PFSK-1 (cell line): ENCODE measurements at regions not wholly inside any gene's neighbourhood (a gene's known extent, or its start where the extent isn't known, plus 50 kb on each side); places are given as distances from the start of the nearest gene placed in this dataset.

Experiments used
- FOXP2 ChIP-seq: optimal IDR thresholded peaks from 2 replicates; pipeline ENCODE3; 2011; ENCODE audit warnings: borderline replicate concordance, control low read depth, inconsistent platforms; ENCODE audit not compliant: insufficient read depth; ENCODE audit errors: extremely low read length, extremely low read depth
- POLR2AphosphoS5 ChIP-seq: IDR thresholded peaks from 2 replicates; pipeline ENCODE4 v1.6.1; 2012; ENCODE audit warnings: low read depth, mild to moderate bottlenecking, control low read depth, low read length, moderate library complexity
- SIN3A ChIP-seq: IDR thresholded peaks from 2 replicates; pipeline ENCODE4 v1.6.1; 2012; ENCODE audit warnings: mild to moderate bottlenecking, low read length, moderate library complexity, borderline replicate concordance; ENCODE audit not compliant: insufficient read depth
- TAF1 ChIP-seq: IDR thresholded peaks from 2 replicates; pipeline ENCODE4 v1.6.1; 2012; ENCODE audit warnings: low read length, control low read depth, borderline replicate concordance; ENCODE audit not compliant: insufficient read depth
- TF ChIP-seq, protein P1 (sequence below), 2 experiments: IDR thresholded peaks; 2 replicates each; pipeline versions ENCODE4 v1.6.1 to v1.8.0; 2011 to 2012; ENCODE audit warnings: low read depth in 2 of 2, low read length in 2 of 2, control low read depth in 1 of 2, inconsistent platforms in 1 of 2, mild to moderate bottlenecking in 1 of 2, moderate library complexity in 1 of 2; ENCODE audit not compliant: insufficient read depth in 1 of 2

DNA sequence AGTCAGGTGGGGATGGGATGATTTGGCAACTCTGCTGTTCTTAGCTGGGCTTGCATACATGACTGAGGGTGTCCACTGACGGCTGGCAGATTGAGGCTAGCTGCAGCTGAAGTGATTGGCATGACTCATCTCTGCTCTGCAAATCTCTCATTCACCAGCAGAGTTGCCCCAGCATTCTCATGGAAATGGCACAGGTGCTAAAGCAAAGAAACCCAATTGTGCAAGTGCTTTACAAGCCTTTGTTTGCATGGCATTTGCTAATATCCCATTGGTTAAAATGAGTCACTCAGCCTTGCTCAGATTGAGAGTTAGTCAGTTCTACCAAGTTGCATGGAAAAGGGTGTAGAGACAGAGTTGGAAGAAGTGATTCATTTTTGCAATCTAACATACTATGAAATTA is 389.7 kb upstream of the FAR2 start:
- TF ChIP-seq POLR2AphosphoS5 (no peak), SIN3A (no peak), TAF1 (no peak), FOXP2 (no peak)
- TF ChIP-seq, protein P1, sequence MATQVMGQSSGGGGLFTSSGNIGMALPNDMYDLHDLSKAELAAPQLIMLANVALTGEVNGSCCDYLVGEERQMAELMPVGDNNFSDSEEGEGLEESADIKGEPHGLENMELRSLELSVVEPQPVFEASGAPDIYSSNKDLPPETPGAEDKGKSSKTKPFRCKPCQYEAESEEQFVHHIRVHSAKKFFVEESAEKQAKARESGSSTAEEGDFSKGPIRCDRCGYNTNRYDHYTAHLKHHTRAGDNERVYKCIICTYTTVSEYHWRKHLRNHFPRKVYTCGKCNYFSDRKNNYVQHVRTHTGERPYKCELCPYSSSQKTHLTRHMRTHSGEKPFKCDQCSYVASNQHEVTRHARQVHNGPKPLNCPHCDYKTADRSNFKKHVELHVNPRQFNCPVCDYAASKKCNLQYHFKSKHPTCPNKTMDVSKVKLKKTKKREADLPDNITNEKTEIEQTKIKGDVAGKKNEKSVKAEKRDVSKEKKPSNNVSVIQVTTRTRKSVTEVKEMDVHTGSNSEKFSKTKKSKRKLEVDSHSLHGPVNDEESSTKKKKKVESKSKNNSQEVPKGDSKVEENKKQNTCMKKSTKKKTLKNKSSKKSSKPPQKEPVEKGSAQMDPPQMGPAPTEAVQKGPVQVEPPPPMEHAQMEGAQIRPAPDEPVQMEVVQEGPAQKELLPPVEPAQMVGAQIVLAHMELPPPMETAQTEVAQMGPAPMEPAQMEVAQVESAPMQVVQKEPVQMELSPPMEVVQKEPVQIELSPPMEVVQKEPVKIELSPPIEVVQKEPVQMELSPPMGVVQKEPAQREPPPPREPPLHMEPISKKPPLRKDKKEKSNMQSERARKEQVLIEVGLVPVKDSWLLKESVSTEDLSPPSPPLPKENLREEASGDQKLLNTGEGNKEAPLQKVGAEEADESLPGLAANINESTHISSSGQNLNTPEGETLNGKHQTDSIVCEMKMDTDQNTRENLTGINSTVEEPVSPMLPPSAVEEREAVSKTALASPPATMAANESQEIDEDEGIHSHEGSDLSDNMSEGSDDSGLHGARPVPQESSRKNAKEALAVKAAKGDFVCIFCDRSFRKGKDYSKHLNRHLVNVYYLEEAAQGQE (IDR thresholded peaks at IDR 0.05; ENCODE audit: insufficient read depth in 1 of 2, low read depth in 2 of 2, low read length in 2 of 2): no peak
